Epithelial cell of proximal tubule (primary cell): ENCODE measurements at regions not wholly inside any gene's neighbourhood (a gene's known extent, or its start where the extent isn't known, plus 50 kb on each side); places are given as distances from the start of the nearest gene placed in this dataset.

Source experiments
- DNase-seq: peaks from one replicate; pipeline ENCODE4 v3.0.0-alpha.2; 2011; ENCODE audit warnings: low read depth
- H3K4me3 ChIP-seq: 2 replicates; pipeline ENCODE4 v1.5.1; 2011; ENCODE audit warnings: low read depth, mild to moderate bottlenecking, low read length
- TF ChIP-seq, protein P1 (sequence below): conservative IDR thresholded peaks from 2 replicates; pipeline ENCODE4 v1.5.1; 2012; ENCODE audit warnings: low read depth, mild to moderate bottlenecking, low read length

- DNase-seq, result no peak
- TF ChIP-seq, protein P1, sequence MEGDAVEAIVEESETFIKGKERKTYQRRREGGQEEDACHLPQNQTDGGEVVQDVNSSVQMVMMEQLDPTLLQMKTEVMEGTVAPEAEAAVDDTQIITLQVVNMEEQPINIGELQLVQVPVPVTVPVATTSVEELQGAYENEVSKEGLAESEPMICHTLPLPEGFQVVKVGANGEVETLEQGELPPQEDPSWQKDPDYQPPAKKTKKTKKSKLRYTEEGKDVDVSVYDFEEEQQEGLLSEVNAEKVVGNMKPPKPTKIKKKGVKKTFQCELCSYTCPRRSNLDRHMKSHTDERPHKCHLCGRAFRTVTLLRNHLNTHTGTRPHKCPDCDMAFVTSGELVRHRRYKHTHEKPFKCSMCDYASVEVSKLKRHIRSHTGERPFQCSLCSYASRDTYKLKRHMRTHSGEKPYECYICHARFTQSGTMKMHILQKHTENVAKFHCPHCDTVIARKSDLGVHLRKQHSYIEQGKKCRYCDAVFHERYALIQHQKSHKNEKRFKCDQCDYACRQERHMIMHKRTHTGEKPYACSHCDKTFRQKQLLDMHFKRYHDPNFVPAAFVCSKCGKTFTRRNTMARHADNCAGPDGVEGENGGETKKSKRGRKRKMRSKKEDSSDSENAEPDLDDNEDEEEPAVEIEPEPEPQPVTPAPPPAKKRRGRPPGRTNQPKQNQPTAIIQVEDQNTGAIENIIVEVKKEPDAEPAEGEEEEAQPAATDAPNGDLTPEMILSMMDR, result no peak
- H3K4me3 ChIP-seq, result no peak overlapping the region
These were observed 314.2 kb downstream of the OLFM4 start for GRCh38 chr13:53342623-53343360.

DNA sequence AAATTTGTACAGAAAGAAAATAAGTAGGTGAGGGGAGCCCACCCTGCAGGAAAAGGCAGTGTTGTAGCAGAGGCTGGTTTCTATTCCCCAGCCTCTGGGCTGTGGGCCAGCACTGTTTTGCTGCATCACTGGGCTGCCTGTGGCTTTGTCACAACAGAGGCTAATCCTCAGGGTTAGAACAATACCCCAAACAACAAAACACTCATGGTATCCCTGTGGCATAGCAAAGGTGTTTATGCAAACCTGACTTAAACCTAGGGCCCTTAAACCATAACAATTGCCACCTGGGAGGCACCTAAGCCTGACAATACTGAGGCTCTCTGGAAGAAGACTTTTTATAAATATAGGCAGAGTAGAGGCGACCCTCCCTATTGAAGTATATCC is 314.7 kb downstream of the OLFM4 start:
- DNase-seq, result no peak
- H3K4me3 ChIP-seq, result no peak overlapping the region
- TF ChIP-seq, protein P1, result no peak

GRCh38 chr13:53351021-53351420 is 322.4 kb downstream of the OLFM4 start:
- TF ChIP-seq, protein P1, result no peak
- H3K4me3 ChIP-seq, result no peak overlapping the region
- no peak for DNase-seq

DNA sequence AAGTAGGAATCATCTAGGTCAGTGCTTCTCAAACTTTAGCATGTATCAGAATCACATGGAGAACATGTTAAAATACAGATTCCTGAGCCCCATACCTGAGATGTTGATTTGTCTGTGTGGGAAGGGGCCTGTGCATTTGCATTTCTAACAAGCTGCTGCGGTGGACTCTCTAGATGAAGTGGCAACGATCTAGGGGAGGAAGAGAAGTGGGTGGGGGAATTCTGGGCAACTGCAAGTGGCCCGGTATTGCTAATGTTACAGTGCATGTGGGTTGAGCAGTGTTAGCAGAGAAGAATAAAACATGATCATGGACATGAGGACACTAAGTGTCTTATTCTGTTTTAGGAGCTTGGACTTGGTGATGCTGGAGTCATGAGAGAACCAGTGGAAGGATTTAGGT is 329.0 kb downstream of the OLFM4 start:
- no peak overlapping the region for H3K4me3 ChIP-seq
- DNase-seq, result no peak
- TF ChIP-seq, protein P1, result no peak

- TF ChIP-seq, protein P1, result no peak
- no peak for DNase-seq
- no peak overlapping the region for H3K4me3 ChIP-seq
These were observed 340.3 kb downstream of the OLFM4 start for GRCh38 chr13:53368948-53369347.

DNA sequence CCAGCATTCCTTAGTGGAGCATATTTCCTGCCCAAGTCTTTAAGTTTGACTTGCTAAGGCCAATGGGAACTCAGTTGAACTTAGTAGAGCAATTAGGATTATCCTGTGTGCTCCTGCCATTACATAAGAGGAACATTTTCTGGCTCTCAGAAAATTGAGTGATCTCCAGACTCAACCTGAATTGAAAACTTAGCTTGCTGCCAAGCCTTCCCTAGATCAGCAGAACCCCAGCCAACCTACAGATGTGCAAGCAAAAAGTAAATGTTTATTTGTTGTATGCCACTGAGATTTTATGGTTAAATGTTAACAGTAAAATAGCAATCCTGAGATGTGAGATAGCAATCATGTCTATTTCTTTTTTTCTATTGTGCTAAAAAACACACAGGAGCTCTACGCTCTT is 350.9 kb downstream of the OLFM4 start:
- TF ChIP-seq, protein P1, result no peak
- DNase-seq, result no peak
- H3K4me3 ChIP-seq, result no peak overlapping the region

GRCh38 chr13:53382008-53382407 is 353.4 kb downstream of the OLFM4 start:
- no peak overlapping the region for H3K4me3 ChIP-seq
- TF ChIP-seq, protein P1, result no peak
- DNase-seq, result no peak
